ENCODE measurements at regions not wholly inside any gene's neighbourhood (a gene's known extent, or its start where the extent isn't known, plus 50 kb on each side); places are given as distances from the start of the nearest gene placed in this dataset.

DNA sequence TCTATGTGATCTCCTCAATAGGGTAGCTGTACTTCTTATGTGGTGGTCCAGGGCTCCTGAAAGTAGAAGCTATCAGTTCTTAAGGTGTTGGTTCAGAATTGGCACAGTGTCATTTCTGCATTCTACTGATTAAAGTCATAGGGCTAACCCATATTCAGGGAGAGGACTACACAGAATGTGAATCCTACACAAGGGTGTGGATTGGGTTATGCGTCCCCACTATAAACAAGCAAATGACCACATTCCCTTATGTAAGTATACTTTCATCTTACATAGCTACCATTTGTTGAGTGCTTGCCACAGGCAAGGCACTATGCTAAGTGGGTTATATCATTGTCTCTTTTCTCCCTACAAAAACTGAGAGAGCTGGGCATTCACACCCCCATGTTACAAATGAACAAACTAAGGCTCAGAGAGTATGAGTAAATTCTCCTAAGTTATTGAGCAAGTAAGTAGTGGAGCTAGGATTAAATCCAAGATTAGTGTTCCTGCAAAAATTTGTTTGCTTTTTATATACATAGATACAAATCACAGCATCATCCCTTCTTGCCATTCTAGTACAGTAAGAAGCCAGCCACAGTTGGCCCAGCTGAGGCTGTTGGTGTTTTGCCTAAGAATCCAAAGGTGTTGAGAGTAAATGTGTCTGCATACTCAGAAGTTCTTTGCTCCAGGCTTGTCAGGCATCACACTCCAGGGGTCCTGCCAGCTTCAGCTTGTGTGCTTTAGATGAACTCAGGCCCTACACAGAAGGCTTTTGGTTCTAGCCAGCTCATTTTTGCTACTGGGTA, 157.8 kb downstream of the KIF18A start:
- Histone ChIP-seq H3K27me3 (replicated peaks; ENCODE audit: control insufficient read depth, insufficient read depth, low read length) (no peaks in the 10 kb centered on the region), H3K4me1 (no peaks in the 10 kb centered on the region), H3K36me3 (ENCODE audit: control insufficient read depth, insufficient read depth, low read length) (no peaks in the 10 kb centered on the region), H3K4me3 (ENCODE audit: low read depth, low read length) (no peak overlapping the region), H3K9me3 (no peaks in the 10 kb centered on the region)
- Mint-ChIP-seq H3K27ac (ENCODE audit: unreplicated experiment) (no peak overlapping the region), H3K4me3 (ENCODE audit: unreplicated experiment) (no peak overlapping the region), H3K9me3 (ENCODE audit: unreplicated experiment) (peaks cover 22% of the 10 kb centered on the region), H3K4me1 (ENCODE audit: low read depth, unreplicated experiment) (no peaks in the 10 kb centered on the region), H3K27me3 (ENCODE audit: insufficient read depth, unreplicated experiment) (no peaks in the 10 kb centered on the region), H3K36me3 (ENCODE audit: insufficient read depth, unreplicated experiment) (no peaks in the 10 kb centered on the region)
- no peak for DNase-seq
- ChIA-PET POLR2A (no interaction called here), CTCF (no interaction called here)
- TF ChIP-seq, protein P1, sequence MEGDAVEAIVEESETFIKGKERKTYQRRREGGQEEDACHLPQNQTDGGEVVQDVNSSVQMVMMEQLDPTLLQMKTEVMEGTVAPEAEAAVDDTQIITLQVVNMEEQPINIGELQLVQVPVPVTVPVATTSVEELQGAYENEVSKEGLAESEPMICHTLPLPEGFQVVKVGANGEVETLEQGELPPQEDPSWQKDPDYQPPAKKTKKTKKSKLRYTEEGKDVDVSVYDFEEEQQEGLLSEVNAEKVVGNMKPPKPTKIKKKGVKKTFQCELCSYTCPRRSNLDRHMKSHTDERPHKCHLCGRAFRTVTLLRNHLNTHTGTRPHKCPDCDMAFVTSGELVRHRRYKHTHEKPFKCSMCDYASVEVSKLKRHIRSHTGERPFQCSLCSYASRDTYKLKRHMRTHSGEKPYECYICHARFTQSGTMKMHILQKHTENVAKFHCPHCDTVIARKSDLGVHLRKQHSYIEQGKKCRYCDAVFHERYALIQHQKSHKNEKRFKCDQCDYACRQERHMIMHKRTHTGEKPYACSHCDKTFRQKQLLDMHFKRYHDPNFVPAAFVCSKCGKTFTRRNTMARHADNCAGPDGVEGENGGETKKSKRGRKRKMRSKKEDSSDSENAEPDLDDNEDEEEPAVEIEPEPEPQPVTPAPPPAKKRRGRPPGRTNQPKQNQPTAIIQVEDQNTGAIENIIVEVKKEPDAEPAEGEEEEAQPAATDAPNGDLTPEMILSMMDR (IDR thresholded peaks at IDR 0.05; ENCODE audit: insufficient read depth in 1 of 2, low read depth in 1 of 2, low read length in 1 of 2, severe bottlenecking in 1 of 2, unreplicated experiment in 1 of 2), result no peak
- no TSS peak for BruUV-seq (replicated peaks)
- intact Hi-C loops (cut with micrococcal nuclease; ENCODE audit: unreplicated experiment), result no loop called here

DNA sequence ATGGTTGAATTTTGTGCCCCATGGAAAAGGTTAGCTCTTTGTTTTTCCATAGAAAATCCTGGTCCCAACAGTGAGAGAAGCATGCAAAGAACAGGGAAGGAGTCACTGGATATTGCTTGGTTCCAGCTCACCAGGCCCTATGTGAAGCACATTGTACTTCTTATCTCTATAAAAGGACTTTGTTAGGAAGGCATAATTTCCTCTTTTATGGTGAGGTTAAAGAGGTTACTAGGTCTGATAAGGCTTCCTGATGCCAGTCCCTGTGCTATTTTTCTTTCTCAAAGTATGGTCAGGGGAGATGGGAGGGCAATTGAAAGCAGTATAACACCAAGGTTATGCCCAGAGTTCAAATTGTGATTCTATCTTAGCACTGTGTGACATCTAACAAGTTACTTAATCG, 162.6 kb downstream of the KIF18A start:
- CTCF ChIA-PET, result no interaction called here
- DNase-seq, result no peak
- POLR2A ChIA-PET, result no interaction called here
- no TSS peak for BruUV-seq (replicated peaks)
- H3K4me1 ChIP-seq, result no peaks in the 10 kb centered on the region
- TF ChIP-seq, protein P1 (IDR thresholded peaks at IDR 0.05; ENCODE audit: insufficient read depth in 1 of 2, low read depth in 1 of 2, low read length in 1 of 2, severe bottlenecking in 1 of 2, unreplicated experiment in 1 of 2), result no peak
- H3K4me3 Mint-ChIP-seq (ENCODE audit: unreplicated experiment), result no peak overlapping the region
- no peak overlapping the region for H3K27ac Mint-ChIP-seq (ENCODE audit: unreplicated experiment)
- no peaks in the 10 kb centered on the region for H3K36me3 Mint-ChIP-seq (ENCODE audit: insufficient read depth, unreplicated experiment)
- no peaks in the 10 kb centered on the region for H3K9me3 ChIP-seq
- H3K27me3 ChIP-seq (replicated peaks; ENCODE audit: control insufficient read depth, insufficient read depth, low read length), result no peaks in the 10 kb centered on the region
- no peaks in the 10 kb centered on the region for H3K4me1 Mint-ChIP-seq (ENCODE audit: low read depth, unreplicated experiment)
- intact Hi-C loops (cut with micrococcal nuclease; ENCODE audit: unreplicated experiment), result no loop called here
- no peaks in the 10 kb centered on the region for H3K27me3 Mint-ChIP-seq (ENCODE audit: insufficient read depth, unreplicated experiment)
- no peak overlapping the region for H3K4me3 ChIP-seq (ENCODE audit: low read depth, low read length)
- H3K9me3 Mint-ChIP-seq (ENCODE audit: unreplicated experiment), result peaks cover 3% of the 10 kb centered on the region
- no peaks in the 10 kb centered on the region for H3K36me3 ChIP-seq (ENCODE audit: control insufficient read depth, insufficient read depth, low read length)

DNA sequence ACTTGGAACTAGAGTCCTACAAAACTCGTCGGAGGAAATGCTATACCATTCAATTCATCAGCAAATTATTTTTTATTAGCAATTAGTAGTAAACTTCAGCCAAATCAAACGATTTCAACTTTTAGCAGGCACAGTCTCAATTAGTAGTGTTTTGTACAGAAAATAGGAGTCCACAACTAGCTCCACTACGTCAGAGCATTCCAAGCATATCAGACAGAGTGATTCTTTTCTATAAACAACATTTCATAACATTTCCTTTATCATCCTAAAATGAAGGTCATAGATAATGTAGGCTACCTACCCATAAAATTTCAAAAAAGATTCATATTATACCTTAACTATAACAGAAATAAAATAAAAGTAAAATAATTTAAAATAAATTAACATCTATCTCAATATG, 169.9 kb downstream of the KIF18A start:
- BruUV-seq (replicated peaks), result no TSS peak

More for the DNA sequence above, 169.9 kb downstream of the KIF18A start:
- POLR2A ChIA-PET, result no interaction called here
- Mint-ChIP-seq H3K27ac (ENCODE audit: unreplicated experiment) (no peak overlapping the region), H3K36me3 (ENCODE audit: insufficient read depth, unreplicated experiment) (no peaks in the 10 kb centered on the region), H3K4me3 (ENCODE audit: unreplicated experiment) (no peak overlapping the region), H3K9me3 (ENCODE audit: unreplicated experiment) (peaks cover 7% of the 10 kb centered on the region), H3K4me1 (ENCODE audit: low read depth, unreplicated experiment) (no peaks in the 10 kb centered on the region), H3K27me3 (ENCODE audit: insufficient read depth, unreplicated experiment) (no peaks in the 10 kb centered on the region)
- TF ChIP-seq, protein P1 (IDR thresholded peaks at IDR 0.05; ENCODE audit: insufficient read depth in 1 of 2, low read depth in 1 of 2, low read length in 1 of 2, severe bottlenecking in 1 of 2, unreplicated experiment in 1 of 2), result no peak
- intact Hi-C loops (cut with micrococcal nuclease; ENCODE audit: unreplicated experiment), result no loop called here
- Histone ChIP-seq H3K4me1 (peaks cover 11% of the 10 kb centered on the region), H3K9me3 (0 out of 2 replicates have a peak, but pooled peaks cover 4% of the 10 kb centered on the region), H3K4me3 (ENCODE audit: low read depth, low read length) (no peak overlapping the region), H3K36me3 (ENCODE audit: control insufficient read depth, insufficient read depth, low read length) (no peaks in the 10 kb centered on the region), H3K27me3 (replicated peaks; ENCODE audit: control insufficient read depth, insufficient read depth, low read length) (no peaks in the 10 kb centered on the region)
- DNase-seq, result no peak
- CTCF ChIA-PET, result no interaction called here
